ENCODE measurements at regions not wholly inside any gene's neighbourhood (a gene's known extent, or its start where the extent isn't known, plus 50 kb on each side); places are given as distances from the start of the nearest gene placed in this dataset.
"Not testable (repeated sequence)": the region's sequence is repeated elsewhere in the genome, so short reads cannot be mapped to it uniquely, and the experiment has no call there.

- DNase-seq (ENCODE audit: low read depth in 2 of 2) = no peak
These were observed 188.8 kb downstream of the EDN1 start for GRCh38 chr6:12478921-12479320.

GRCh38 chr6:12479451-12479850 is 189.3 kb downstream of the EDN1 start:
- DNase-seq (ENCODE audit: low read depth in 2 of 2) = no peak

DNA sequence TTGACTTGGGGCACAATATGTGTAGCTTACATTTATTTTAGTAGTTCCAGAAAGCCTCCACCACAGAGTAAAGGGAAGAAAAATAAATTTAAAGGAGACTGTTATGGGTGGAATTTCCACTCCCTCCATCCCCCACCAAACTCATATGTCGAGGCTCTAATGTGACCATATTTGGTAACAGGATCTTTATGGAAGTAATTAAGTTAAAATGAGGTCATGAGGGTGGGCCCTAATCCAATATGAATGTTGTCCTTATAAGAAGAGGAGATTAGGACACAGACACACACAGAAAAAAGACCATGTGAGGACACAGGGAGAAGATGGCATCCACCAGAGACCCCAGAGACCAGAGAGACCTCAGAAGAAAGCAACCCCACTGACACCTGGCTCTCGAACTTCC is 189.7 kb downstream of the EDN1 start:
- DNase-seq (ENCODE audit: low read depth in 2 of 2) = no peak

GRCh38 chr6:12480379-12480778 is 190.2 kb downstream of the EDN1 start:
- DNase-seq (ENCODE audit: low read depth in 2 of 2) = no peak

DNA sequence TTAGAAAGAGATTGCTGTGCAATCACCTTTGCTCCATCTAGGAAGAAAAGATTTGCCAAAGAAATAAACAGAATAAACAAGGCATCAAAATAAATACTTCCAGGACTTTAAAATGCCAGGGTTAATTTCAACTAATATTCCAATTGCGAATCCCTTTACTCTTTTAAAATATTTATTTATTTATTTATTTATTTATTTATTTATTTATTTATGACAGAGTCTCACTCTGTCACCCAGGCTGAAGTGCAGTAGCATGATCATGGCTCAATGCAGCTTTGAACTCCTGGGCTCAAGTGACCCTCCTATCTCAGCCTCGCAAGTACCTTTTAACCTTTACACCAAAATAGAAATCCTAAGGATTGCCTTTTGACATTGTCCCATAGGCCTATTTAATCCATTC is 191.1 kb downstream of the EDN1 start:
- DNase-seq (ENCODE audit: low read depth in 2 of 2) = no peak

- DNase-seq (ENCODE audit: low read depth in 2 of 2) = no peak
These were observed 191.7 kb downstream of the EDN1 start for GRCh38 chr6:12481850-12482249.

- no peak for DNase-seq (ENCODE audit: low read depth in 2 of 2)
These were observed 192.5 kb downstream of the EDN1 start for GRCh38 chr6:12482386-12483375.

GRCh38 chr6:12483712-12484111 is 193.6 kb downstream of the EDN1 start:
- DNase-seq (ENCODE audit: low read depth in 2 of 2) = no peak

DNA sequence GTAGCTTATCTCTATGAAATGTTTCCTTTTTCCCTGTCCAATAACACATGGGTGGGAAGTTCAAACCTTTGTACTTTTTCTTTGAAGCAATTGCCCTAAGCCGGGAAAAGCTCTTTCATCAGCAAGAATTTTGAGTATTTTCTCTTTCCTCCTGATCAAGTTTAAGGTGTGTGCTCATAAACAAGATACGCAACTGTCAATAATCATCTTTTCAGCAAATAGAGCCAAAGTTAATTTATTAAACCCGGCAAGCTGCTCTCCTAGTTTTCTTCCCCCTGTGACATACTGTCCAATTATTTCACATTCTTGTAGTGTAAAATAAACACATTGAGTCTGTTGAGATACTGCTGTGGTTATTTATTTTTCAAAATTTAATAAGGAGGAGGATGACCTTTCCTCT is 194.4 kb downstream of the EDN1 start:
- DNase-seq (ENCODE audit: low read depth in 2 of 2) = no peak

DNA sequence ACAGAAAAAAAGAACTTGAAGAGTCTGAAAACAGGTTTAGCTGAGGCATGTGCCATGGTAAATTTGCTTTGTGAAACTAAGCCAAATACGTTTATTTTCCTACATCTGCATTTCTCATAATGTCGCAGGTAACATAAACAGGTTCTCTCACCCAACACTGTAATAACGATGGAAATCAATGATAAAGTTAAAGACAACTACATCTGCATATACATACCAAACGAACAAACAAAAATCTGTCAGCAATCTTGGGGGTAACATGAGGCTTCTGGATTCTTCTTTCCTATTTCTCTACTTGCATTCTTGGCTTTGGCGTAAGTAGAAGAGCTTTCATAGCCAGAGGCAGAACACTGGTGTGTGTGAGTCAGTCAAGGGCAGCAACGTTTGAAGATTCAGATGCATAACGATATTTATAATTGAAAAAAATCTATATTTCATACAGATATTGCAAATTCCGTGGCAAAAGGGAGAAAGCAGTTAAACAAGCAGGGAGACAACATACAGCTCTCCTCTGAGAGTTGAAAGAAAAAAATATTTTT is 195.1 kb downstream of the EDN1 start:
- DNase-seq (ENCODE audit: low read depth in 2 of 2) = no peak

GRCh38 chr6:12485837-12486236 is 195.7 kb downstream of the EDN1 start:
- DNase-seq (ENCODE audit: low read depth in 2 of 2) = no peak

DNA sequence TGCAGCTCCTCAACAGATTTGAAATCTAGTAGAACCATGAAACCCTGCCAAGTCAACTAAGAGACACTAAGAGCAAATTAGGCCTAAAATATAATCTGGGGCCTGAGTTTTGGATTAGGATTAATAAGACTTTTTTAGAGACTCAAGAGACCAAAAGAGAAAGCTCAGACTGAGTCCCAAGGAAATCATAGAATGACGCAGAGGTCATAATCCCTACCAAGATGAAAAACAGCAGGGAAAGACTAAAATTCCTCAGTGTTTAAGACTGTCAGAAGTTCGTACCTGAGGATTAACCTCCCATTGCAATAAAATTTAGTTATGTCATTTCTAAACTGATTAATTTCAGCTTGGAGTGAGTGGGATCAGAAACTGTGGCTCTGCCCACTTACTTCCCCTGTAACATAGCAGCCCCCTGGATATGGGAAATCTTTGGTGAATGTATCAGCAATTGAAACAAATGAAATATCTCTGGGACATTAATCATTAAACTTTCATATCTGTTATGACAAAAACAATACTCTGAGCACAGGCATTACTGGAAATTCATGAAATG is 200.3 kb downstream of the EDN1 start:
- DNase-seq (ENCODE audit: low read depth in 2 of 2) = no peak

DNA sequence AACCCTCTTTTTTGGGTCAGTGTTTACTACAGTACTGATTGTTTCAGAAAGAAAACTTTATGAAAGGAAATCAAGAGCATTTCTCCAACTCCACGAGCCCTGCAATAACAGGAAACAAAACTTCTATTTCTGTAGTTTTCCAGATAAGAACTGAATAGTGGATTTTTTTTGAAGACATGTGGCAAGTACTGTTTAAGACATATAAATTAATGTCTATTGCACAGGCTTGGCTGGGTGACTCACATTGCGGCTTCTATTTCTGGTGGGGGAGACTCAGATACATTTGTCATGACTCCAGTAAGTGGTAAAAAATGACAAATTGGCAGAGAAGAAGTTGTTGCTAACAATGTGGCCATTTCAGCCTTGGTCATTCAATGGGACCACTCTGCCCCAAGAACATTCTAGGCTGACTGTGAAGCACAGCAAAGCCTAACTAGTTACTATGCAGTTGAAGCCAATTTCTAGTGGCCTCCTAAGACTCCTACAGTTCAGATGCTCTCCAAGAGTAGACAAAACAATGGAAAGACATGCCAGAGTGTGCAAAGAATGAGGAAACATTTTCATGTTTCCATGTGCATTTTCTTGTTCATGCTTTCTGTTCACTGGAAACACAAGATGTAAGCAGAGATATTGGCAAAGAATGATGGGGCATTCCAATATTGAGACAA is 200.9 kb downstream of the EDN1 start:
- no peak for DNase-seq (ENCODE audit: low read depth in 2 of 2)

- not testable (repeated sequence) for DNase-seq (ENCODE audit: low read depth in 2 of 2)
These were observed 202.8 kb downstream of the EDN1 start for GRCh38 chr6:12492929-12493328.

GRCh38 chr6:12493446-12493845 is 203.3 kb downstream of the EDN1 start:
- no peak for DNase-seq (ENCODE audit: low read depth in 2 of 2)

- no peak for DNase-seq (ENCODE audit: low read depth in 2 of 2)
These were observed 204.0 kb downstream of the EDN1 start for GRCh38 chr6:12494161-12494560.

GRCh38 chr6:12501990-12502389 is 211.8 kb downstream of the EDN1 start:
- DNase-seq (ENCODE audit: low read depth in 2 of 2) = no peak

DNA sequence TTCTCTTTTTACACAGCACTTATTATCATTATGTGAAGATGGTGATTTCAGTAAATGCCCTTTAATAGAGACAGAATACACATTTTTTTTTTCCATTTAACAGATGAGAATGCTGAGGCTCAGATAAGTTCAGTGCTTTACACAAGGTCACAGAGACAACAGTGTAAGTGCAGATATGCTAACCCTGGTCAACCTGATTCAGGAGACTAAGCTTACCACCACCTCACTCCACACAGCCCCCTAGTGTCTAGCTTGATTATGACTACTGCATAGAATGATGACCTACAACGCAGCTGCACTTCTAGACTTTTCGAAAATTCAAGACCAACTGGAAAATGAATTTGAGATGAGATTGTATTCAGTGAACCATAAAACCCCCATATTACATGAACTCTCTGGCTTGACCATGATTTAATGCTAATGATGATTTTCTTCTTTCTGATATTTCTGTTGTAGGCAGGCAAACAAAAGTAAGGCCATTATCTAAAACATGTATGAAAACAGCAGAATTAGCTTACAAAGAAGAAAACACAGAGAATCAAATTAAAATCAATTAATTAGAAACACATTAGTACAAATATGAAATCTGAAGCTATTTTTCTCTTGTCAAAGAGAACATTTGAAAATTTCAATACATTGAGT is 212.1 kb upstream of the PHACTR1 start:
- DNase-seq (ENCODE audit: low read depth in 2 of 2) = no peak

- DNase-seq (ENCODE audit: low read depth in 2 of 2) = no peak
These were observed 211.1 kb upstream of the PHACTR1 start for GRCh38 chr6:12505486-12505885.

- no peak for DNase-seq (ENCODE audit: low read depth in 2 of 2)
These were observed 210.4 kb upstream of the PHACTR1 start for GRCh38 chr6:12506159-12506558.

DNA sequence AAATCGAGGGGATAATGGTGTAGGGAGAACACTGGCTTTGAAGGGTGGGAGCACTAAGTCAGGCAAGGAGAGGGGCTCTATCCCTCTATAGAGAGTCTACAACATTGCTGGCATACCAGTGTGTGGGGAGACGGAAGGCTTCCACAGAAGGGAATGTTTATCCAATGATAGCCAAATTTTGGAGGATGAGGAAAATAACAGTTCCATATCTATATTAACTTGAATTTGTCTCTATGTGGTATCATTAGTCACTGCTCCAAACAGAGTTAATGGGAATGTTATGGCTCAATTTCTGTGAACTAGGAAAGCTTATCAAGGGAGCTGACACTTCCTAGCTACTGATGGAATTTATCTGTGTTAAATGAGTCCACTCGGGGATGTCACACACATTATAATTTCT is 208.9 kb upstream of the PHACTR1 start:
- no peak for DNase-seq (ENCODE audit: low read depth in 2 of 2)

DNA sequence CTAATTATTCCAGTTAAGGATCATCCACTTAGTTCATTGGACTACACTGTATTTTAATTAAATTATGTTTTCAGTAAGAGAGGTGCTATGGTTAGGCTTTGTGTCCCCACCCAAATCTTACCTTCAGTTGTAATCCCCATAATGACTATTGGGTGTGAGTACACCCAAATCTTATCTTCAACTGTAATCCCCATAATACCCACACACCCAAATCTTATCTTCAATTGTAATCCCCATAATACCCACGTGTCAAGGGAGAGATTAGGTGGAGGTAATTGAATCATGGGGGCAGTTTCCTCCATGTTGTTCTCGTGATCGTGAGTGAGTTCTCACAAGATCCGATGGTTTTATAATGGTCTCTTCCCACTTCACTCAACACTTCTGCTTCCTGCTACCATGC is 208.0 kb upstream of the PHACTR1 start:
- DNase-seq (ENCODE audit: low read depth in 2 of 2) = no peak

All from stimulated activated CD8-positive, alpha-beta memory T cell treated with anti-CD3 and anti-CD28 coated beads, Interleukin-2, amount 100 ng/mL, for 48 hours (primary cell).